Smooth muscle cell (in vitro differentiated cells): ENCODE measurements at regions not wholly inside any gene's neighbourhood (a gene's known extent, or its start where the extent isn't known, plus 50 kb on each side); places are given as distances from the start of the nearest gene placed in this dataset.
A peak's percentile ranks its signal among the peaks of the same experiment; 100 is the strongest.

Experiments used
- DNase-seq: peaks from one replicate; lab custom pipeline; 2025; ENCODE audit not compliant: unreplicated experiment; lab: John Stamatoyannopoulos, UW
- H2AFZ ChIP-seq: fragments of 200-600 bp; sonication (generic); 2 replicates; pipeline ENCODE4 v1.6.0; 2016; ENCODE audit warnings: antibody characterized with exemption, low read depth, mild to moderate bottlenecking
- H3F3A ChIP-seq: fragments of 200-600 bp; sonication (generic); 2 replicates; pipeline ENCODE4 v1.6.0; 2017; ENCODE audit warnings: antibody characterized with exemption, low read depth
- H3K27ac ChIP-seq: fragments of 200-600 bp; sonication (generic); 2 replicates; pipeline ENCODE4 v1.5.1; 2016; ENCODE audit warnings: low read depth, mild to moderate bottlenecking
- H3K27me3 ChIP-seq: fragments of 200-600 bp; sonication (generic); 2 replicates; pipeline ENCODE4 v1.6.1; 2016; ENCODE audit warnings: low read depth, mild to moderate bottlenecking
- H3K36me3 ChIP-seq: fragments of 200-600 bp; sonication (generic); 2 replicates; pipeline ENCODE4 v1.5.1; 2016; ENCODE audit warnings: low read depth
- H3K4me1 ChIP-seq: fragments of 200-600 bp; sonication (generic); 2 replicates; pipeline ENCODE4 v1.5.1; 2016; ENCODE audit warnings: low read depth
- H3K4me2 ChIP-seq: fragments of 200-600 bp; sonication (generic); 2 replicates; pipeline ENCODE4 v1.6.0; 2016; ENCODE audit warnings: mild to moderate bottlenecking
- H3K4me3 ChIP-seq: fragments of 200-600 bp; sonication (generic); 2 replicates; pipeline ENCODE4 v1.5.1; 2016; ENCODE audit warnings: mild to moderate bottlenecking
- H3K79me2 ChIP-seq: fragments of 200-600 bp; sonication (generic); 2 replicates; pipeline ENCODE4 v1.6.0; 2016; ENCODE audit warnings: low read depth, mild to moderate bottlenecking
- H3K9ac ChIP-seq: fragments of 200-600 bp; sonication (generic); 2 replicates; pipeline ENCODE4 v1.6.0; 2016; ENCODE audit warnings: low read depth
- H3K9me3 ChIP-seq: fragments of 200-600 bp; sonication (generic); replicated peaks from 2 replicates; pipeline ENCODE4 v1.5.1; 2016; ENCODE audit warnings: low read depth
- H4K20me1 ChIP-seq: fragments of 200-600 bp; sonication (generic); 2 replicates; pipeline ENCODE4 v1.6.0; 2016; ENCODE audit warnings: low read depth
- CTCF ChIP-seq: fragments of 200-600 bp; sonication (generic); IDR thresholded peaks from 2 replicates; pipeline ENCODE4 v1.5.1; 2017; ENCODE audit warnings: borderline replicate concordance, mild to moderate bottlenecking, antibody characterized with exemption; ENCODE audit not compliant: insufficient read depth, poor library complexity, severe bottlenecking
- WGBS: methylation state at CpG from one replicate; pipeline ENCODE4 v1.1.7; 2016; ENCODE audit warnings: low lambda C conversion rate; 5-methylcytosine and 5-hydroxymethylcytosine counted together

- Histone ChIP-seq H3K9ac (no peak overlapping the region), H3K27me3 (peaks cover 7% of the 10 kb centered on the region), H3K27ac (no peak overlapping the region), H3K79me2 (no peaks in the 10 kb centered on the region), H3K4me1 (no peaks in the 10 kb centered on the region), H3K36me3 (no peaks in the 10 kb centered on the region), H3K9me3 (no peaks in the 10 kb centered on the region), H3K4me2 (no peak overlapping the region), H4K20me1 (no peaks in the 10 kb centered on the region), H3K4me3 (no peak overlapping the region), H2AFZ (no peak overlapping the region), H3F3A (no peaks in the 10 kb centered on the region)
- TF ChIP-seq CTCF, result no peak
- WGBS, result 100% methylated on average over 1 of the region's 1 CpG
- no peak for DNase-seq
Measured at GRCh38 chr4:14640476-14640875, 361.8 kb upstream of the CPEB2 start.

GRCh38 chr4:14641871-14642270 lies 360.4 kb upstream of the CPEB2 start:
- Histone ChIP-seq H3F3A (no peaks in the 10 kb centered on the region), H2AFZ (no peak overlapping the region), H3K79me2 (no peaks in the 10 kb centered on the region), H3K4me1 (peaks cover 9% of the 10 kb centered on the region), H3K4me2 (no peak overlapping the region), H3K9ac (no peak overlapping the region), H4K20me1 (no peaks in the 10 kb centered on the region), H3K9me3 (no peaks in the 10 kb centered on the region), H3K27me3 (peaks cover 7% of the 10 kb centered on the region), H3K27ac (no peak overlapping the region), H3K36me3 (no peaks in the 10 kb centered on the region), H3K4me3 (no peak overlapping the region)
- no peak for TF ChIP-seq CTCF
- no peak for DNase-seq
- WGBS, result 97% methylated on average over 2 of the region's 2 CpGs

- no peaks in the 10 kb centered on the region for H4K20me1 ChIP-seq
- H3F3A ChIP-seq, result peaks cover 6% of the 10 kb centered on the region
- H2AFZ ChIP-seq, result no peak overlapping the region
- no peak overlapping the region for H3K9ac ChIP-seq
- H3K4me2 ChIP-seq, result no peak overlapping the region
- no peaks in the 10 kb centered on the region for H3K9me3 ChIP-seq
- no peak for TF ChIP-seq CTCF
- no peak overlapping the region for H3K27ac ChIP-seq
- peaks cover 9% of the 10 kb centered on the region for H3K4me1 ChIP-seq
- peaks cover 5% of the 10 kb centered on the region for H3K27me3 ChIP-seq
- WGBS, result 65% methylated on average over 5 of the region's 5 CpGs
- no peaks in the 10 kb centered on the region for H3K36me3 ChIP-seq
- no peak for DNase-seq
- no peaks in the 10 kb centered on the region for H3K79me2 ChIP-seq
- no peak overlapping the region for H3K4me3 ChIP-seq
Measured at GRCh38 chr4:14644580-14645282, 357.6 kb upstream of the CPEB2 start.

- Histone ChIP-seq H3K4me1 (peaks cover 9% of the 10 kb centered on the region), H3K4me2 (peak overlapping the region; percentile 55), H3F3A (peaks cover 6% of the 10 kb centered on the region), H3K79me2 (no peaks in the 10 kb centered on the region), H3K9me3 (no peaks in the 10 kb centered on the region), H3K27me3 (no peaks in the 10 kb centered on the region), H3K36me3 (no peaks in the 10 kb centered on the region), H3K4me3 (no peak overlapping the region), H3K27ac (peak overlapping the region; percentile 78), H4K20me1 (no peaks in the 10 kb centered on the region), H2AFZ (no peak overlapping the region), H3K9ac (peak overlapping the region; percentile 32)
- 17% methylated on average over 1 of the region's 1 CpG for WGBS
- no peak for DNase-seq
- TF ChIP-seq CTCF, result no peak
Measured at GRCh38 chr4:14646831-14647230, 355.4 kb upstream of the CPEB2 start.
